Naive thymus-derived CD4-positive, alpha-beta T cell (primary cell): ENCODE measurements at regions not wholly inside any gene's neighbourhood (a gene's known extent, or its start where the extent isn't known, plus 50 kb on each side); places are given as distances from the start of the nearest gene placed in this dataset.
A peak's percentile ranks its signal among the peaks of the same experiment; 100 is the strongest.

Source experiments
- ATAC-seq: fragments of 150-1000 bp; cut with Tn5 transposase; 2 replicates; pipeline ENCODE4 v1.10.0; 2021; ENCODE audit warnings: mild to moderate bottlenecking, moderate library complexity
- CTCF ChIA-PET: fragments of 350-600 bp; sonication (Branson Sonifier 250); formaldehyde crosslinking; loops from one replicate; lab custom pipeline; 2021; ENCODE audit warnings: antibody characterized with exemption; lab: Charles Lee
- POLR2A ChIA-PET: fragments of 350-600 bp; sonication (Branson Sonifier 250); formaldehyde crosslinking; loops from one replicate; lab custom pipeline; 2021; ENCODE audit warnings: antibody characterized with exemption, inconsistent platforms; lab: Charles Lee
- DNase-seq, 9 donors: peaks; one replicate each; pipeline versions ENCODE4 v3.0.0 to v3.0.0-alpha.2; 2020 to 2022; ENCODE audit warnings: mixed read lengths in 1 of 9
- H3K27ac ChIP-seq: one replicate; pipeline ENCODE4 v1.7.0; 2013; ENCODE audit warnings: mild to moderate bottlenecking, low read depth, low read length, moderate library complexity
- H3K27me3 ChIP-seq, 2 donors: one replicate each; pipeline ENCODE4 v1.7.0; 2013; ENCODE audit warnings: low read length in 2 of 2, mild to moderate bottlenecking in 2 of 2, moderate library complexity in 2 of 2; ENCODE audit not compliant: control insufficient read depth in 2 of 2, insufficient read depth in 2 of 2
- H3K36me3 ChIP-seq, 3 experiments: 1 replicate in 2 of 3; 2 replicates in 1 of 3; pipeline ENCODE4 v1.7.0; 2013; ENCODE audit warnings: low read length in 3 of 3, mild to moderate bottlenecking in 3 of 3, moderate library complexity in 1 of 3; ENCODE audit not compliant: insufficient read depth in 3 of 3, control insufficient read depth in 2 of 3
- H3K4me1 ChIP-seq, 2 donors: one replicate each; pipeline ENCODE4 v1.7.0; 2013; ENCODE audit warnings: low read length in 2 of 2, mild to moderate bottlenecking in 2 of 2, moderate library complexity in 1 of 2; ENCODE audit not compliant: control insufficient read depth in 2 of 2, insufficient read depth in 2 of 2
- H3K4me3 ChIP-seq: 2 replicates; pipeline ENCODE4 v1.7.0; 2013; ENCODE audit warnings: mild to moderate bottlenecking, low read length
- H3K9me3 ChIP-seq, 3 experiments: 1 replicate in 2 of 3; 2 replicates in 1 of 3; pipeline ENCODE4 v1.7.0; 2013; ENCODE audit warnings: low read length in 3 of 3; ENCODE audit not compliant: control insufficient read depth in 2 of 3
- H3K27ac Mint-ChIP-seq, 9 donors: one replicate each; pipeline ENCODE4 v1.8.0; 2020 to 2022; ENCODE audit warnings: mixed read lengths in 9 of 9, mild to moderate bottlenecking in 8 of 9, moderate library complexity in 5 of 9, inconsistent platforms in 2 of 9
- H3K27me3 Mint-ChIP-seq, 5 donors: one replicate each; pipeline ENCODE4 v1.8.0; 2021 to 2022; ENCODE audit warnings: mixed read lengths in 5 of 5, mild to moderate bottlenecking in 1 of 5
- H3K36me3 Mint-ChIP-seq, 5 donors: one replicate each; pipeline ENCODE4 v1.8.0; 2020 to 2022; ENCODE audit warnings: mixed read lengths in 5 of 5, mild to moderate bottlenecking in 3 of 5, inconsistent platforms in 1 of 5
- H3K4me1 Mint-ChIP-seq, 7 donors: one replicate each; pipeline ENCODE4 v1.8.0; 2020 to 2022; ENCODE audit warnings: mixed read lengths in 7 of 7, mild to moderate bottlenecking in 3 of 7, inconsistent platforms in 1 of 7
- H3K4me3 Mint-ChIP-seq, 10 donors: one replicate each; pipeline ENCODE4 v1.8.0; 2020 to 2022; ENCODE audit warnings: mild to moderate bottlenecking in 10 of 10, mixed read lengths in 10 of 10, moderate library complexity in 6 of 10, inconsistent platforms in 2 of 10
- H3K9me3 Mint-ChIP-seq, 11 donors: one replicate each; pipeline ENCODE4 v1.8.0; 2020 to 2022; ENCODE audit warnings: mixed read lengths in 11 of 11, mild to moderate bottlenecking in 4 of 11, inconsistent platforms in 1 of 11, moderate library complexity in 1 of 11
- intact Hi-C, 2 donors: fragments of 100-400 bp; cut with micrococcal nuclease; formaldehyde crosslinking; loops; one replicate each; pipeline ENCODE4 v1.15.1; 2023

GRCh38 chr2:100731535-100731981 lies 88.4 kb upstream of the NPAS2 start:
- Histone ChIP-seq H3K27me3 (no peaks in the 10 kb centered on the region), H3K4me3 (no peak overlapping the region), H3K9me3 (peaks cover 0 to 4% (median 0%) of the 10 kb centered on the region in 3 experiments), H3K27ac (no peak overlapping the region), H3K4me1 (no peaks in the 10 kb centered on the region), H3K36me3 (no peaks in the 10 kb centered on the region)
- Mint-ChIP-seq H3K27ac (no peak overlapping the region), H3K36me3 (peaks cover 0 to 8% (median 0%) of the 10 kb centered on the region in 5 donors), H3K9me3 (peaks cover 0 to 13% (median 2%) of the 10 kb centered on the region in 11 donors), H3K27me3 (peaks cover 4 to 21% (median 11%) of the 10 kb centered on the region in 5 donors), H3K4me3 (no peak overlapping the region), H3K4me1 (peaks cover 0 to 5% (median 0%) of the 10 kb centered on the region in 7 donors)
- CTCF ChIA-PET = interaction anchor here (2.0 kb wide), 1 partner anchor 251 kb away, joined by 8 read pairs; no protein-coding TSS in a partner anchor
- no peak for DNase-seq
- ATAC-seq = no peak
- intact Hi-C loops = no loop called here
- POLR2A ChIA-PET = no interaction called here

GRCh38 chr2:100733391-100734187 lies 86.3 kb upstream of the NPAS2 start:
- Mint-ChIP-seq H3K36me3 (peaks cover 0 to 8% (median 0%) of the 10 kb centered on the region in 5 donors), H3K27me3 (peaks cover 4 to 22% (median 13%) of the 10 kb centered on the region in 5 donors), H3K4me1 (peaks cover 0 to 5% (median 0%) of the 10 kb centered on the region in 7 donors), H3K27ac (peak overlapping the region in 1 of 9 donors; percentile 71), H3K4me3 (no peak overlapping the region), H3K9me3 (peaks cover 0 to 13% (median 2%) of the 10 kb centered on the region in 11 donors)
- Histone ChIP-seq H3K9me3 (peaks cover 0 to 4% (median 0%) of the 10 kb centered on the region in 3 experiments), H3K4me1 (no peaks in the 10 kb centered on the region), H3K27me3 (no peaks in the 10 kb centered on the region), H3K27ac (no peak overlapping the region), H3K36me3 (no peaks in the 10 kb centered on the region), H3K4me3 (no peak overlapping the region)
- DNase-seq = no peak
- ChIA-PET POLR2A (no interaction called here), CTCF (no interaction called here)
- intact Hi-C loops = no loop called here
- ATAC-seq = peak; percentile 62

- peaks cover 0 to 5% (median 0%) of the 10 kb centered on the region in 7 donors for H3K4me1 Mint-ChIP-seq
- Histone ChIP-seq H3K4me1 (no peaks in the 10 kb centered on the region), H3K9me3 (no peaks in the 10 kb centered on the region), H3K4me3 (no peak overlapping the region), H3K27me3 (no peaks in the 10 kb centered on the region), H3K27ac (no peak overlapping the region), H3K36me3 (no peaks in the 10 kb centered on the region)
- DNase-seq (no peak), ATAC-seq (no peak)
- H3K4me3 Mint-ChIP-seq = no peak overlapping the region
- H3K27ac Mint-ChIP-seq = peak overlapping the region in 1 of 9 donors; percentile 52
- H3K9me3 Mint-ChIP-seq = no peaks in the 10 kb centered on the region
- CTCF ChIA-PET = interaction anchor here (1.4 kb wide), 1 partner anchor 126 kb away, joined by 8 read pairs; no protein-coding TSS in a partner anchor
- POLR2A ChIA-PET = no interaction called here
- no peaks in the 10 kb centered on the region for H3K36me3 Mint-ChIP-seq
- peaks cover 3 to 27% (median 13%) of the 10 kb centered on the region in 5 donors for H3K27me3 Mint-ChIP-seq
- intact Hi-C loops = no loop called here
These were observed 83.6 kb upstream of the NPAS2 start for GRCh38 chr2:100736121-100736915.

- intact Hi-C loops = no loop called here
- ChIA-PET POLR2A (no interaction called here), CTCF (no interaction called here)
- no peaks in the 10 kb centered on the region for H3K27me3 ChIP-seq
- no peaks in the 10 kb centered on the region for H3K36me3 ChIP-seq
- no peak for DNase-seq
- Mint-ChIP-seq H3K4me1 (peaks cover 0 to 5% (median 0%) of the 10 kb centered on the region in 7 donors), H3K9me3 (no peaks in the 10 kb centered on the region), H3K4me3 (no peak overlapping the region), H3K27ac (no peak overlapping the region), H3K36me3 (no peaks in the 10 kb centered on the region), H3K27me3 (peaks cover 0 to 19% (median 5%) of the 10 kb centered on the region in 5 donors)
- no peak overlapping the region for H3K27ac ChIP-seq
- H3K4me3 ChIP-seq = no peak overlapping the region
- no peak for ATAC-seq
- H3K4me1 ChIP-seq = no peaks in the 10 kb centered on the region
- H3K9me3 ChIP-seq = no peaks in the 10 kb centered on the region
These were observed 80.1 kb upstream of the NPAS2 start for GRCh38 chr2:100739735-100740432.

- H3K36me3 Mint-ChIP-seq = no peaks in the 10 kb centered on the region
- peaks cover 0 to 3% (median 0%) of the 10 kb centered on the region in 7 donors for H3K4me1 Mint-ChIP-seq
- no peak overlapping the region for H3K27ac Mint-ChIP-seq
- Histone ChIP-seq H3K9me3 (no peaks in the 10 kb centered on the region), H3K27ac (no peak overlapping the region), H3K4me1 (no peaks in the 10 kb centered on the region), H3K27me3 (no peaks in the 10 kb centered on the region), H3K4me3 (no peak overlapping the region), H3K36me3 (no peaks in the 10 kb centered on the region)
- DNase-seq (no peak), ATAC-seq (no peak)
- POLR2A ChIA-PET = no interaction called here
- no peak overlapping the region for H3K4me3 Mint-ChIP-seq
- peaks cover 0 to 12% (median 0%) of the 10 kb centered on the region in 5 donors for H3K27me3 Mint-ChIP-seq
- intact Hi-C loops = no loop called here
- CTCF ChIA-PET = no interaction called here
- no peaks in the 10 kb centered on the region for H3K9me3 Mint-ChIP-seq
These were observed 78.1 kb upstream of the NPAS2 start for GRCh38 chr2:100741880-100742276.
